ENCODE measurements at regions not wholly inside any gene's neighbourhood (a gene's known extent, or its start where the extent isn't known, plus 50 kb on each side); places are given as distances from the start of the nearest gene placed in this dataset.

GRCh38 chr17:71417142-71417541 is 703.7 kb upstream of the SOX9 start:
- intact Hi-C loops (cut with micrococcal nuclease) (no loop called here), dilution Hi-C loops (cut with HindIII; ENCODE audit: low sequenced_read_pairs, unreplicated experiment) (no loop called here), in situ Hi-C loops (cut with MboI; ENCODE audit: low sequenced_read_pairs) (no loop called here)
- no peak overlapping the region for H2BK120ac ChIP-seq (ENCODE audit: low read depth, low read length)
- H3K4me2 ChIP-seq (ENCODE audit: low read depth, low read length) = no peak overlapping the region
- CTCF ChIA-PET = interaction anchor here (1.1 kb wide), 1 partner anchor 9 kb away, joined by 4 read pairs; no protein-coding TSS in a partner anchor
- peaks cover 4% of the 10 kb centered on the region for H3K9me1 ChIP-seq (ENCODE audit: insufficient read depth, low read length)
- no peak overlapping the region for H2AK5ac ChIP-seq (ENCODE audit: low read depth, low read length)
- no CpG with 5 or more reads among the region's 1 CpG for WGBS, 2 experiments (ENCODE audit: extremely low coverage in 2 of 2, insufficient read length in 1 of 2)
- H3K9ac ChIP-seq (ENCODE audit: low read depth, low read length) = no peak overlapping the region
- no peak for DNase-seq
- H3K36me3 ChIP-seq (ENCODE audit: control insufficient read depth, insufficient read depth, low read length) = no peaks in the 10 kb centered on the region
- H3K4me3 ChIP-seq (ENCODE audit: insufficient read depth, low read depth, low read length) = no peak overlapping the region
- no peak overlapping the region for H2AFZ ChIP-seq (replicated peaks; ENCODE audit: low read length, poor library complexity)
- H3K14ac ChIP-seq (replicated peaks; ENCODE audit: low read depth, low read length) = no peak overlapping the region
- no peaks in the 10 kb centered on the region for H4K20me1 ChIP-seq (ENCODE audit: insufficient read depth, low read length)
- no peaks in the 10 kb centered on the region for H3K27me3 ChIP-seq (ENCODE audit: control insufficient read depth, insufficient read depth, low read length)
- no peak overlapping the region for H3K23ac ChIP-seq (ENCODE audit: low read depth, low read length)
- H3K4ac ChIP-seq (ENCODE audit: low read depth, low read length) = no peak overlapping the region
- no peak overlapping the region for H4K8ac ChIP-seq (ENCODE audit: low read depth in 2 of 2, low read length in 2 of 2)
- H2BK20ac ChIP-seq (ENCODE audit: low read depth, low read length) = no peak overlapping the region
- H3K56ac ChIP-seq (ENCODE audit: extremely low read depth, insufficient read depth, low read length) = no peak overlapping the region
- H3K27ac ChIP-seq (ENCODE audit: insufficient read depth, low read length) = no peak overlapping the region
- TF ChIP-seq RFX5 (IDR thresholded peaks at IDR 0.05; ENCODE audit: low read depth, low read length) = no peak
- no peak for TF ChIP-seq CHD1 (IDR thresholded peaks at IDR 0.05; ENCODE audit: low read depth, low read length)
- no peak for TF ChIP-seq CTCF (conservative IDR thresholded peaks at IDR 0.05; ENCODE audit: low read depth, low read length)
- TF ChIP-seq CEBPB (IDR thresholded peaks at IDR 0.05; ENCODE audit: low read depth, low read length) = peak; percentile 89
- no peaks in the 10 kb centered on the region for H3K9me3 ChIP-seq (ENCODE audit: control insufficient read depth, insufficient read depth, low read length)
- no peak overlapping the region for H2BK15ac ChIP-seq (ENCODE audit: low read depth, low read length)
- H4K91ac ChIP-seq (ENCODE audit: insufficient read depth, low read depth, low read length) = no peak overlapping the region
- H2AK9ac ChIP-seq (replicated peaks; ENCODE audit: low read depth, low read length, poor library complexity) = no peak overlapping the region
- no peak overlapping the region for H2BK5ac ChIP-seq (ENCODE audit: low read depth, low read length, poor library complexity, severe bottlenecking)
- BruUV-seq (replicated peaks) = no TSS peak
- no peak overlapping the region for H3K18ac ChIP-seq (ENCODE audit: low read depth, low read length)
- H3K4me1 ChIP-seq (ENCODE audit: control insufficient read depth, insufficient read depth, low read length) = peaks cover 11% of the 10 kb centered on the region
- H3K79me1 ChIP-seq (ENCODE audit: low read depth in 1 of 2, low read length in 2 of 2) = no peaks in the 10 kb centered on the region
- POLR2A ChIA-PET (ENCODE audit: unreplicated experiment) = no interaction called here
- no peak for ATAC-seq (ENCODE audit: low read depth)
- no peak overlapping the region for H4K5ac ChIP-seq (ENCODE audit: low read depth, low read length)

All from IMR-90 (cell line).